DND-41 (cell line): ENCODE measurements at regions not wholly inside any gene's neighbourhood (a gene's known extent, or its start where the extent isn't known, plus 50 kb on each side); places are given as distances from the start of the nearest gene placed in this dataset.

ENCODE experiments used
- ATAC-seq: fragments of 200-7000 bp; cut with Tn5 transposase; 3 replicates; pipeline ENCODE4 v1.9.1; 2021; ENCODE audit warnings: low read depth; ENCODE audit not compliant: insufficient read depth
- DNase-seq: peaks from one replicate; pipeline ENCODE4 v3.0.0-alpha.2; 2020
- H2AFZ ChIP-seq: 2 replicates; pipeline ENCODE4 v1.6.0; 2012; ENCODE audit warnings: low read depth, low read length
- H3K27ac ChIP-seq: 2 replicates; pipeline ENCODE4 v1.5.1; 2012; ENCODE audit warnings: low read length, inconsistent platforms
- H3K27me3 ChIP-seq: fragments of 200-600 bp; sonication (generic); 2 replicates; pipeline ENCODE4 v1.6.0; 2012; ENCODE audit warnings: low read length, mild to moderate bottlenecking, inconsistent platforms; ENCODE audit not compliant: insufficient read depth, poor library complexity
- H3K36me3 ChIP-seq: 2 replicates; pipeline ENCODE4 v1.5.1; 2012; ENCODE audit warnings: low read length, inconsistent platforms; ENCODE audit not compliant: insufficient read depth
- H3K4me1 ChIP-seq: 2 replicates; pipeline ENCODE4 v1.5.1; 2012; ENCODE audit warnings: mild to moderate bottlenecking, low read length; ENCODE audit not compliant: insufficient read depth
- H3K4me2 ChIP-seq: 2 replicates; pipeline ENCODE4 v1.6.0; 2012; ENCODE audit warnings: mild to moderate bottlenecking, moderate library complexity, low read length, inconsistent platforms; ENCODE audit not compliant: insufficient read depth
- H3K4me3 ChIP-seq, 2 experiments: fragments of 200-600 bp in 1 of 2; shearing (Covaris generic) in 1 of 2; 2 replicates each; pipeline ENCODE4 v1.5.1; 2012 to 2016; ENCODE audit warnings: inconsistent platforms in 2 of 2, low read length in 2 of 2, mild to moderate bottlenecking in 2 of 2, low read depth in 1 of 2, moderate library complexity in 1 of 2
- H3K79me2 ChIP-seq: 2 replicates; pipeline ENCODE4 v1.6.0; 2012; ENCODE audit warnings: low read length, inconsistent platforms; ENCODE audit not compliant: insufficient read depth
- H3K9ac ChIP-seq: 2 replicates; pipeline ENCODE4 v1.6.0; 2012; ENCODE audit warnings: low read depth, mild to moderate bottlenecking, inconsistent platforms, low read length, moderate library complexity
- H3K9me3 ChIP-seq: 2 replicates; pipeline ENCODE4 v1.5.1; 2012; ENCODE audit warnings: low read length, moderate library complexity, mild to moderate bottlenecking, inconsistent platforms; ENCODE audit not compliant: insufficient read depth, severe bottlenecking
- H4K20me1 ChIP-seq: 2 replicates; pipeline ENCODE4 v1.6.0; 2012; ENCODE audit warnings: low read length; ENCODE audit not compliant: insufficient read depth
- EZH2 ChIP-seq: IDR thresholded peaks from 3 replicates; pipeline ENCODE4 v1.6.1; 2012; ENCODE audit warnings: borderline replicate concordance, low read depth, mild to moderate bottlenecking, moderate library complexity, low read length, inconsistent platforms; ENCODE audit not compliant: severe bottlenecking
- TF ChIP-seq, protein P1 (sequence below): IDR thresholded peaks from 2 replicates; pipeline ENCODE4 v1.5.1; 2012; ENCODE audit warnings: borderline replicate concordance, low read length, moderate library complexity, mild to moderate bottlenecking; ENCODE audit not compliant: poor library complexity, severe bottlenecking; ENCODE audit errors: extremely low read depth

DNA sequence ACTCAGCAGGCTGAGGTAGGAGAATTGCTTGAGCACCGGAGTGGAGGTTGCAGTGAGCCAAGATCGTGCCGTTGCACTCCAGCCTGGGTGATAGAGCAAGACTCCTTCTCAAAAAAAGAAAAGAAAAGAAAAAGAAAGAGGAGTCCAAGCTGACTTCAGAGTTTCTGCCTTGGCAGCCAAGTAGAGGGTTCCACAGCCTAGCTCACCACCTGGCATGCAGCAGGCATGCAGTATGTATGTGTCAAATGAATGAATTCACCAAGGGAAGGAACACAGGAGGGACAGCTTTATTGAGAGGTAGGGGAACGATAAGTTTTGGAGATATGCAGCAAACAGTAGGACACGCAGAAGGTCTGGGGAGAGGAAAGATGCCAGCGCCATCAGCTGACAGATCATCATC is 230.4 kb downstream of the BUD13 start:
- Histone ChIP-seq H3K36me3 (no peaks in the 10 kb centered on the region), H3K4me1 (no peaks in the 10 kb centered on the region), H3K27ac (no peak overlapping the region), H3K9ac (no peak overlapping the region), H3K79me2 (no peaks in the 10 kb centered on the region), H3K9me3 (no peaks in the 10 kb centered on the region), H4K20me1 (no peaks in the 10 kb centered on the region), H3K4me2 (no peak overlapping the region), H3K27me3 (peaks cover 25% of the 10 kb centered on the region), H2AFZ (no peak overlapping the region), H3K4me3 (no peak overlapping the region)
- DNase-seq (no peak), ATAC-seq (no peak)
- TF ChIP-seq, protein P1, sequence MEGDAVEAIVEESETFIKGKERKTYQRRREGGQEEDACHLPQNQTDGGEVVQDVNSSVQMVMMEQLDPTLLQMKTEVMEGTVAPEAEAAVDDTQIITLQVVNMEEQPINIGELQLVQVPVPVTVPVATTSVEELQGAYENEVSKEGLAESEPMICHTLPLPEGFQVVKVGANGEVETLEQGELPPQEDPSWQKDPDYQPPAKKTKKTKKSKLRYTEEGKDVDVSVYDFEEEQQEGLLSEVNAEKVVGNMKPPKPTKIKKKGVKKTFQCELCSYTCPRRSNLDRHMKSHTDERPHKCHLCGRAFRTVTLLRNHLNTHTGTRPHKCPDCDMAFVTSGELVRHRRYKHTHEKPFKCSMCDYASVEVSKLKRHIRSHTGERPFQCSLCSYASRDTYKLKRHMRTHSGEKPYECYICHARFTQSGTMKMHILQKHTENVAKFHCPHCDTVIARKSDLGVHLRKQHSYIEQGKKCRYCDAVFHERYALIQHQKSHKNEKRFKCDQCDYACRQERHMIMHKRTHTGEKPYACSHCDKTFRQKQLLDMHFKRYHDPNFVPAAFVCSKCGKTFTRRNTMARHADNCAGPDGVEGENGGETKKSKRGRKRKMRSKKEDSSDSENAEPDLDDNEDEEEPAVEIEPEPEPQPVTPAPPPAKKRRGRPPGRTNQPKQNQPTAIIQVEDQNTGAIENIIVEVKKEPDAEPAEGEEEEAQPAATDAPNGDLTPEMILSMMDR: no peak
- TF ChIP-seq EZH2: no peak

DNA sequence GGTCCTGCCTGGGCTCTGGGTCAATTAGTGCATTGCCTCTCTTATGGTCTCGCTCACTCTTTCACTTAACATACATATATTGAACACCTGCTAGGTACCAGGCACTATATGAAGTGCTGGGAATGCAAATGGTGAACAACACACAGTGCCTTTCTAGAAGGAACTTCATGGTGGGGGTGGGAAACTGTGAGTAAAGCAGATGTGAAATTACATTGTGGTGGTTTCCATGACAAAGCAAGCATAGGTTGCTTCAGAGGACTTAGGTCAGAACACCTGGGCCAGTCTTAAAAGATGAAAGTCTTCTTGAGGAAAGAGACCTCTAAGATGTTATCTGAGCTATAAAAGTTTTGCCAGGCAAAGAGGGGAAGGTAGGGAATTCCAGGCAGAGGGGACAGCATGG is 231.3 kb downstream of the BUD13 start:
- H3K27ac ChIP-seq: no peak overlapping the region
- H3K27me3 ChIP-seq: peaks cover 34% of the 10 kb centered on the region
- no peak for DNase-seq
- H3K9ac ChIP-seq: no peak overlapping the region
- H3K4me1 ChIP-seq: no peaks in the 10 kb centered on the region
- H3K4me3 ChIP-seq: no peak overlapping the region
- H3K79me2 ChIP-seq: no peaks in the 10 kb centered on the region
- ATAC-seq: no peak
- H3K36me3 ChIP-seq: no peaks in the 10 kb centered on the region
- no peaks in the 10 kb centered on the region for H4K20me1 ChIP-seq
- TF ChIP-seq, protein P1: no peak
- no peak for TF ChIP-seq EZH2
- no peak overlapping the region for H2AFZ ChIP-seq
- H3K9me3 ChIP-seq: no peaks in the 10 kb centered on the region
- no peak overlapping the region for H3K4me2 ChIP-seq

DNA sequence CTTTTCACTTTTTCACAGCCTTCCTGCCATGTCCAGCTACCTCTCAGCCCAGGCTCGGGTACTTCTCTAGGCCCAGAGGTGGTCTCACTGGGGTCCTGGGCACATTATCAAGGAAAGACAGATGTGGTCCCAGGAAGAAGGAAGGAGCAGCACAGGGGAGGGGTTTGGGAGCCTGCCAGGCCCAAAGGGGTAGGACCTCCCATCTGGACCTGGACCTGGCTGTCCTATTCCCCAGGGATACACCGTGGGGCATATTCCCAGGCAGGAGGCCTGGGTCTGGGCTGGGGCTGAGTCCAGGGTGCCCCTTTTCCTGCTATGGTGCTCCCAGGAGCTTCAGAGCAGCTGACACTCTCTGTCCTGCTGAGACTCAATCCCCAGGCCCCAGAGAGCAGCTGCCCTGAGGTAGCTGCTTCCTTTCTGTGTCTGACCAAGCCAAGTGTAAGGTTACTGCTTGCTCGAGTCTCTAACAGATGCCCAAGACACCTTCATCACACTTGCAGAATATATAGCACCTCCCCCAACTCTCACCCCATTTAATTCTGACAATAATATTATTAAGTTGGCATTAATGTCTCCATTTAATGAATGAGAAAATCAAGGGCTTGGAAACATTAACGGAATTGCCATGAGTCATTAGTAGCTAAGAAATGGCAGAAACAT is 232.0 kb downstream of the BUD13 start:
- H2AFZ ChIP-seq: no peak overlapping the region
- H3K4me1 ChIP-seq: no peaks in the 10 kb centered on the region
- DNase-seq (no peak), ATAC-seq (no peak)
- H3K27ac ChIP-seq: no peak overlapping the region
- no peak overlapping the region for H3K9ac ChIP-seq
- no peaks in the 10 kb centered on the region for H3K36me3 ChIP-seq
- no peak overlapping the region for H3K4me3 ChIP-seq
- no peaks in the 10 kb centered on the region for H3K9me3 ChIP-seq
- no peak overlapping the region for H3K4me2 ChIP-seq
- H4K20me1 ChIP-seq: no peaks in the 10 kb centered on the region
- H3K27me3 ChIP-seq: peaks cover 39% of the 10 kb centered on the region
- no peaks in the 10 kb centered on the region for H3K79me2 ChIP-seq
- TF ChIP-seq, protein P1: no peak
- TF ChIP-seq EZH2: no peak
